ENCODE measurements at regions not wholly inside any gene's neighbourhood (a gene's known extent, or its start where the extent isn't known, plus 50 kb on each side); places are given as distances from the start of the nearest gene placed in this dataset.

DNA sequence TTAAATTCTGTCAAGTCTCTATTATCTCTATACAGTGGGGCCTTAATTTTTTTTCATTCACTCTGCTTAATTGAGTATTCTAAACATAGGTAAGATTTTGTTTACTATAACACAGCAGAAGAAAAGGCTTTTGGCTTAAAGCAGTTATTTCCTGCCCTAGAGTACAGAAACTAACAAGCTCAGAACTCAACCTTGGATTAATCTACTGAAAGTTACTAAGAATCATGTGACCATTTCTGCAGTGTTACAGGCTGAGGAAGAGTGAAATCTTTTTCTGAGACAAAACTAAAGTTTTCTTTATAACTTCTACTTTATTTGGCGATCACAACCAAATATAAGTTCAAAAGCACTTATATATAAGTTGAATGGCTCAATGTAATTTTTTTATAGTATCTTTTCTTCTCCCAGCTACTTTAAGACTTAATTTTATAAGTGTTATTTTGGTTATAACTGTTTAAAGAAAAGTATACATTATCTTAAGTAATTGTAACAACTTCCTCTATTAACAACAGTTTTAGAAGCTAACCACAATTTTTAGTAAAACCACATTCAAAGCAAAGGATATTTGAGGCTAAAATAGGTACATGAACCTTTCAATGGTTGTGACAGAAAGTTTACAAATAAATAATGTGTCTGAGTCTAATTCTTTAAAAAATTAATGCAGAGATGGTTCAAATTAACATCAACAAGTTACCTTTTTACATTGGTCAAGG lies 240.6 kb upstream of the NAALADL2 start:
- peaks cover 0 to 10% of the 10 kb centered on the region in 2 donors for H3K4me1 ChIP-seq (ENCODE audit: control insufficient read depth in 1 of 2, low read depth in 2 of 2)

DNA sequence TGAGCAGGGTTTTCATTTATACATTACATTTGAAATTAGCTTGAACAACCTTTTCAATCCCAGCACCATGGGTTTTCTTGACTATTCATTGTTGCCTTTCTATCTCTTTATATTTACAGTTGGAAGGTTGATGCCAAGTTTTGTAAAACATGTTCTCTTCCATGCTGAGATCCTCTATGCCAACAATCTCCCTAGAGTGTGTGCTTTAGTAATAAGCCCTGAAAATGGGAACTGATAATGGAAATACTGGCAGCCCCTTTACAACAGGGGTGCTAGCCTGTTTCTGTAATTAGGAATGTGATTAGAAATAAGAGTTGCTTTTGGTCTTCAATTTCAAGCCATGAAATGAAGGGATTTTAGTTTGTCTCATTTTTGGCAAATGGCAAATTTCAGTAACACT lies 239.9 kb upstream of the NAALADL2 start:
- DNase-seq (ENCODE audit: low spot score): no peak
- H3K36me3 ChIP-seq: no peaks in the 10 kb centered on the region
- H3K9me3 ChIP-seq: no peaks in the 10 kb centered on the region
- no peak overlapping the region for H3K27ac ChIP-seq
- no peaks in the 10 kb centered on the region for H3K27me3 ChIP-seq (replicated peaks; ENCODE audit: insufficient read depth)
- TF ChIP-seq, protein P1, sequence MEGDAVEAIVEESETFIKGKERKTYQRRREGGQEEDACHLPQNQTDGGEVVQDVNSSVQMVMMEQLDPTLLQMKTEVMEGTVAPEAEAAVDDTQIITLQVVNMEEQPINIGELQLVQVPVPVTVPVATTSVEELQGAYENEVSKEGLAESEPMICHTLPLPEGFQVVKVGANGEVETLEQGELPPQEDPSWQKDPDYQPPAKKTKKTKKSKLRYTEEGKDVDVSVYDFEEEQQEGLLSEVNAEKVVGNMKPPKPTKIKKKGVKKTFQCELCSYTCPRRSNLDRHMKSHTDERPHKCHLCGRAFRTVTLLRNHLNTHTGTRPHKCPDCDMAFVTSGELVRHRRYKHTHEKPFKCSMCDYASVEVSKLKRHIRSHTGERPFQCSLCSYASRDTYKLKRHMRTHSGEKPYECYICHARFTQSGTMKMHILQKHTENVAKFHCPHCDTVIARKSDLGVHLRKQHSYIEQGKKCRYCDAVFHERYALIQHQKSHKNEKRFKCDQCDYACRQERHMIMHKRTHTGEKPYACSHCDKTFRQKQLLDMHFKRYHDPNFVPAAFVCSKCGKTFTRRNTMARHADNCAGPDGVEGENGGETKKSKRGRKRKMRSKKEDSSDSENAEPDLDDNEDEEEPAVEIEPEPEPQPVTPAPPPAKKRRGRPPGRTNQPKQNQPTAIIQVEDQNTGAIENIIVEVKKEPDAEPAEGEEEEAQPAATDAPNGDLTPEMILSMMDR (IDR thresholded peaks at IDR 0.05): no peak
- no peak overlapping the region for H3K4me3 ChIP-seq
- ATAC-seq (ENCODE audit: insufficient number of reproducible peaks, low FRiP score, low read depth): no peak
- H3K4me1 ChIP-seq (ENCODE audit: control insufficient read depth in 1 of 2, low read depth in 2 of 2): peaks cover 0 to 10% of the 10 kb centered on the region in 2 donors

More for the DNA sequence above, 240.6 kb upstream of the NAALADL2 start:
- H3K36me3 ChIP-seq: no peaks in the 10 kb centered on the region
- H3K4me3 ChIP-seq: no peak overlapping the region
- TF ChIP-seq, protein P1 (IDR thresholded peaks at IDR 0.05): no peak
- H3K27ac ChIP-seq: no peak overlapping the region
- DNase-seq (ENCODE audit: low spot score) (no peak), ATAC-seq (ENCODE audit: insufficient number of reproducible peaks, low FRiP score, low read depth) (no peak)
- no peaks in the 10 kb centered on the region for H3K9me3 ChIP-seq
- H3K27me3 ChIP-seq (replicated peaks; ENCODE audit: insufficient read depth): no peaks in the 10 kb centered on the region

DNA sequence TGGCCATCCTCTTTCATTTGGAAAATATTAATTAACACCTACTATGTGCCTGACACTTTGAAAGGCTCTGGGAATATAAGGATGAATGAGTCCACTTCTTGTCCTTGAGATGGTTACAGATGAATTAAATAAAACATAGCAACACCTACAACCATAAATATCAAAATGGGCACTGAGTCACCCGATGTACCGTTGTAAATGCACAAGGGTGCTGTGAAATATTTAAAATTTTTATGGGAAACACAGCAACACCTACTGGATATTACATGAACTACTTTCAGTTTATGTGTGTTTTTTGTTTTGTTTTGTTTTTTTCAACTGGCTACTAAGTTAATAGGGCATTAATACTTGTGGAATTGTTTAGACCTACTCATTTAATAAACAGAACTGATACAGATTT lies 239.0 kb upstream of the NAALADL2 start:
- Histone ChIP-seq H3K4me1 (ENCODE audit: control insufficient read depth in 1 of 2, low read depth in 2 of 2) (peaks cover 0 to 10% of the 10 kb centered on the region in 2 donors), H3K4me3 (no peak overlapping the region), H3K9me3 (no peaks in the 10 kb centered on the region), H3K36me3 (no peaks in the 10 kb centered on the region), H3K27me3 (replicated peaks; ENCODE audit: insufficient read depth) (no peaks in the 10 kb centered on the region), H3K27ac (no peak overlapping the region)
- ATAC-seq (ENCODE audit: insufficient number of reproducible peaks, low FRiP score, low read depth): no peak
- TF ChIP-seq, protein P1 (IDR thresholded peaks at IDR 0.05): no peak
- no peak for DNase-seq (ENCODE audit: low spot score)

DNA sequence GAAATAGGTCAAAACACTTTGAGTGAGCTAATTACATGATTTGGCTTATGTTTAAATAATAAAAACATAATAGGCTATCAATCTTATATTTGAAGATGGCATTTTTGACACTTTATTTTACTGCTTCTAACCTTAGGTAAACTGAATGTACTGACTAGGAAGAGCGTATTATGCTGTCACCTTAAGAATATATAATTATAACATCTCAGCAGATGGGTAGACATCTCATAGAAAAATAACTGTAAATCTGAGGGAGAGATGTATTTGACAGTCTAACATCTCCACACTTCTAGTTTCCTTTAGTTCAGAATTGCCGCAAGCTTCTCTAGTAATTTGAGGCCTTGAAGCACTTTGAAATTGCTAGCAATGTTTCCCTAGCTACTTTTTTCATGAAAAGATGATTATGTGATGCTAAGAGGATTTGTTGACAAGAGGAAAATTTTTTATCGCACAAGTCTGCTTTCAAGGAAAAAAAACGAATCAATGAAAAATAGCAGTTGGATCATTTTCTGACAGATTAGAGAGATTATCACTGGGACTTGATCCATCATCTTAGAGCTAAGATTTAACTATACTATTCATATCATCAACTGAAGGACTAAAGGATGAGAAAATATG lies 238.2 kb upstream of the NAALADL2 start:
- Histone ChIP-seq H3K27me3 (replicated peaks; ENCODE audit: insufficient read depth) (no peaks in the 10 kb centered on the region), H3K4me3 (no peak overlapping the region), H3K4me1 (ENCODE audit: control insufficient read depth in 1 of 2, low read depth in 2 of 2) (peaks cover 0 to 10% of the 10 kb centered on the region in 2 donors), H3K36me3 (no peaks in the 10 kb centered on the region), H3K27ac (no peak overlapping the region), H3K9me3 (no peaks in the 10 kb centered on the region)
- ATAC-seq (ENCODE audit: insufficient number of reproducible peaks, low FRiP score, low read depth) (no peak), DNase-seq (ENCODE audit: low spot score) (no peak)
- TF ChIP-seq, protein P1 (IDR thresholded peaks at IDR 0.05): no peak

DNA sequence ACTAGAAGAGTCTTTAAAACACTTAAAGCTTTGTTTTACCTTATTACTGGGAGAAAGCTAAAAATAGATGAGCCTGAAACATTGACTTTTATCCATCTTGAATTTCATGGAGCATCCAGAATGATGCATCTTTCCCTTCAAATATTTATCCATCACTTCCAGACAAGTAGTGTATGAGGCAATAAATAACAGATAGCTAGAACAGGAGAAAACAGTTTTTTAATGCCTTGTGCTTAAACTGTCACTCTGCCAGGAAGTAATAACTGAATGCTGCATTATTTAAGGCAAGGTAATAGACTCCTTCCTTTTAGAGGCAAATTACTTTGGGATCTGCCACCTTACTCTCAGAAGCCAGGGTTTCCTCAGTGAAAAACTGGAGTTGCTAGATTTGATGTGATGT lies 225.8 kb upstream of the NAALADL2 start:
- no peak overlapping the region for H3K4me3 ChIP-seq
- no peak for ATAC-seq (ENCODE audit: insufficient number of reproducible peaks, low FRiP score, low read depth)
- no peaks in the 10 kb centered on the region for H3K36me3 ChIP-seq
- no peaks in the 10 kb centered on the region for H3K9me3 ChIP-seq
- DNase-seq (ENCODE audit: low spot score): no peak
- H3K27ac ChIP-seq: no peak overlapping the region
- H3K27me3 ChIP-seq (replicated peaks; ENCODE audit: insufficient read depth): no peaks in the 10 kb centered on the region
- H3K4me1 ChIP-seq (ENCODE audit: control insufficient read depth in 1 of 2, low read depth in 2 of 2): no peaks in the 10 kb centered on the region
- TF ChIP-seq, protein P1 (IDR thresholded peaks at IDR 0.05): no peak

Data from thoracic aorta (tissue), 2 donors.